ENCODE measurements at regions not wholly inside any gene's neighbourhood (a gene's known extent, or its start where the extent isn't known, plus 50 kb on each side); places are given as distances from the start of the nearest gene placed in this dataset.

DNA sequence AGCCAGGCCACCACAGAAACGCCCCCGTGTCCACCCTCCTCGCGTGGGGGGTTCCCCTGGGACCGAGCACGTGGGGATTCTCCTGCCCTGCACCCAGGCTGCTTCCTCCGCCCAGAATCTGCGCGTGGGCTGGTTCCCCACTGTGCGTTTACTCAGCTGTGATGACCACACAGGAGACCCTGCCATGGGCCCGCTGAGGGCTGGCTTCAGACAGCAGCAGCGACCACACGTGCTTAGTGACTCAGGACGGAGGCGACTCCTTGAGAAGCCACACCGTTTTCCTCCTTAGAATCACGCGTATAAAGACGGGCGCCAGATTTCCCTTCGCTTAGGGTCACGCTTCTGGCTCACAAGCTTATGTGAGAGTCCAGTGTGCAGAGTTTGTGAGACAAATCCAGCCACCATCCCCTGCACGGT is 63.9 kb upstream of the PDE10A start:
- TF ChIP-seq, protein P1, sequence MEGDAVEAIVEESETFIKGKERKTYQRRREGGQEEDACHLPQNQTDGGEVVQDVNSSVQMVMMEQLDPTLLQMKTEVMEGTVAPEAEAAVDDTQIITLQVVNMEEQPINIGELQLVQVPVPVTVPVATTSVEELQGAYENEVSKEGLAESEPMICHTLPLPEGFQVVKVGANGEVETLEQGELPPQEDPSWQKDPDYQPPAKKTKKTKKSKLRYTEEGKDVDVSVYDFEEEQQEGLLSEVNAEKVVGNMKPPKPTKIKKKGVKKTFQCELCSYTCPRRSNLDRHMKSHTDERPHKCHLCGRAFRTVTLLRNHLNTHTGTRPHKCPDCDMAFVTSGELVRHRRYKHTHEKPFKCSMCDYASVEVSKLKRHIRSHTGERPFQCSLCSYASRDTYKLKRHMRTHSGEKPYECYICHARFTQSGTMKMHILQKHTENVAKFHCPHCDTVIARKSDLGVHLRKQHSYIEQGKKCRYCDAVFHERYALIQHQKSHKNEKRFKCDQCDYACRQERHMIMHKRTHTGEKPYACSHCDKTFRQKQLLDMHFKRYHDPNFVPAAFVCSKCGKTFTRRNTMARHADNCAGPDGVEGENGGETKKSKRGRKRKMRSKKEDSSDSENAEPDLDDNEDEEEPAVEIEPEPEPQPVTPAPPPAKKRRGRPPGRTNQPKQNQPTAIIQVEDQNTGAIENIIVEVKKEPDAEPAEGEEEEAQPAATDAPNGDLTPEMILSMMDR (IDR thresholded peaks at IDR 0.05; ENCODE audit: insufficient read depth, low read length, poor library complexity, severe bottlenecking) = no peak
- no peak for TF ChIP-seq EZH2phosphoT487 (conservative IDR thresholded peaks at IDR 0.05; ENCODE audit: low read length)

Measured in SU-DHL-6 (cell line).